CD4-positive, alpha-beta memory T cell (primary cell): ENCODE measurements at regions not wholly inside any gene's neighbourhood (a gene's known extent, or its start where the extent isn't known, plus 50 kb on each side); places are given as distances from the start of the nearest gene placed in this dataset.

Experiments
- CTCF ChIA-PET: fragments of 350-600 bp; sonication (Branson Sonifier 250); formaldehyde crosslinking; loops from one replicate; lab custom pipeline; 2021; ENCODE audit warnings: inconsistent platforms; ENCODE audit not compliant: partially characterized antibody; lab: Charles Lee
- POLR2A ChIA-PET: fragments of 350-600 bp; sonication (Branson Sonifier 250); formaldehyde crosslinking; loops from one replicate; lab custom pipeline; 2021; ENCODE audit not compliant: partially characterized antibody; lab: Charles Lee
- DNase-seq, 5 donors: peaks; one replicate each; pipeline versions ENCODE4 v3.0.0 to v3.0.0-alpha.2; 2020 to 2022; ENCODE audit warnings: mixed read lengths in 1 of 5
- H3K27ac ChIP-seq: one replicate; pipeline ENCODE4 v1.7.0; 2013; ENCODE audit warnings: low read depth, low read length
- H3K27me3 ChIP-seq: 2 replicates; pipeline ENCODE4 v1.7.0; 2013; ENCODE audit warnings: mild to moderate bottlenecking, low read length, moderate library complexity; ENCODE audit not compliant: insufficient read depth
- H3K36me3 ChIP-seq: 2 replicates; pipeline ENCODE4 v1.7.0; 2013; ENCODE audit warnings: mild to moderate bottlenecking, low read length, moderate library complexity; ENCODE audit not compliant: insufficient read depth
- H3K4me1 ChIP-seq: 2 replicates; pipeline ENCODE4 v1.7.0; 2013; ENCODE audit warnings: mild to moderate bottlenecking, low read length, moderate library complexity; ENCODE audit not compliant: insufficient read depth
- H3K4me3 ChIP-seq, 2 donors: one replicate each; pipeline ENCODE4 v1.7.0; 2013; ENCODE audit warnings: low read length in 2 of 2, mild to moderate bottlenecking in 1 of 2
- H3K9me3 ChIP-seq, 2 donors: one replicate each; pipeline ENCODE4 v1.7.0; 2013; ENCODE audit warnings: low read length in 2 of 2, control low read depth in 1 of 2; ENCODE audit not compliant: control insufficient read depth in 1 of 2
- H3K27ac Mint-ChIP-seq, 7 donors: one replicate each; pipeline ENCODE4 v1.8.0; 2020 to 2021; ENCODE audit warnings: mixed read lengths in 7 of 7, mild to moderate bottlenecking in 6 of 7, inconsistent platforms in 3 of 7, moderate library complexity in 3 of 7
- H3K27me3 Mint-ChIP-seq, 2 donors: one replicate each; pipeline ENCODE4 v1.8.0; 2020 to 2021; ENCODE audit warnings: mixed read lengths in 2 of 2
- H3K36me3 Mint-ChIP-seq, 2 donors: one replicate each; pipeline ENCODE4 v1.8.0; 2020 to 2021; ENCODE audit warnings: mixed read lengths in 2 of 2, inconsistent platforms in 1 of 2, mild to moderate bottlenecking in 1 of 2
- H3K4me1 Mint-ChIP-seq, 4 donors: one replicate each; pipeline ENCODE4 v1.8.0; 2020 to 2021; ENCODE audit warnings: mixed read lengths in 4 of 4, mild to moderate bottlenecking in 1 of 4
- H3K4me3 Mint-ChIP-seq, 8 donors: one replicate each; pipeline ENCODE4 v1.8.0; 2020 to 2021; ENCODE audit warnings: mixed read lengths in 8 of 8, mild to moderate bottlenecking in 7 of 8, moderate library complexity in 6 of 8, inconsistent platforms in 3 of 8
- H3K9me3 Mint-ChIP-seq, 8 donors: one replicate each; pipeline ENCODE4 v1.8.0; 2020 to 2021; ENCODE audit warnings: mixed read lengths in 8 of 8, mild to moderate bottlenecking in 5 of 8, inconsistent platforms in 3 of 8, moderate library complexity in 1 of 8
- intact Hi-C: fragments of 100-400 bp; cut with micrococcal nuclease; formaldehyde crosslinking; loops from one replicate; pipeline ENCODE4 v1.15.1; 2023

DNA sequence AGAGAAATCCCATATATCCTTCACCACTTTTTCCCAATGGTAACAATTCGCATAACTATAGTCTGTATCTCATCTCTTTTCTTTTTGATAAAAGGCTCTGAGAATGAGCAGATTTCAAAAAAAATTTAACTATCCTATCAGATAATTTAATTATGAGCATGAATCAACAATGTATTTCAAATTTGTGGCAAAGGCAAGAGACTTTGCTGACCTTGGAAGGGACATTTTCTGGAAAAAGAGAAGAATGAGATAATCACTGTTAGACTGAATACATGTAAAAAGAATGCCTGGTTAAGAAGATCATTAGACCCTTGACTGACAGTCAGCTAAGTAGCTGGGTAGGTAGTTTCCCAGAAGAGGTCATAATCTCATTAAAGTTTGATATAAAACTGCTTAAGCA is 428.4 kb upstream of the XYLT1 start:
- Histone ChIP-seq H3K4me3 (no peak overlapping the region), H3K27ac (no peak overlapping the region), H3K9me3 (no peaks in the 10 kb centered on the region), H3K4me1 (no peaks in the 10 kb centered on the region), H3K36me3 (no peaks in the 10 kb centered on the region), H3K27me3 (no peaks in the 10 kb centered on the region)
- H3K36me3 Mint-ChIP-seq, result no peaks in the 10 kb centered on the region
- ChIA-PET CTCF (no interaction called here), POLR2A (no interaction called here)
- peaks cover 0 to 3% (median 0%) of the 10 kb centered on the region in 8 donors for H3K9me3 Mint-ChIP-seq
- no peak overlapping the region for H3K4me3 Mint-ChIP-seq
- intact Hi-C loops, result no loop called here
- no peak overlapping the region for H3K27ac Mint-ChIP-seq
- DNase-seq, result no peak
- peaks cover 1 to 11% of the 10 kb centered on the region in 2 donors for H3K27me3 Mint-ChIP-seq
- H3K4me1 Mint-ChIP-seq, result no peaks in the 10 kb centered on the region

DNA sequence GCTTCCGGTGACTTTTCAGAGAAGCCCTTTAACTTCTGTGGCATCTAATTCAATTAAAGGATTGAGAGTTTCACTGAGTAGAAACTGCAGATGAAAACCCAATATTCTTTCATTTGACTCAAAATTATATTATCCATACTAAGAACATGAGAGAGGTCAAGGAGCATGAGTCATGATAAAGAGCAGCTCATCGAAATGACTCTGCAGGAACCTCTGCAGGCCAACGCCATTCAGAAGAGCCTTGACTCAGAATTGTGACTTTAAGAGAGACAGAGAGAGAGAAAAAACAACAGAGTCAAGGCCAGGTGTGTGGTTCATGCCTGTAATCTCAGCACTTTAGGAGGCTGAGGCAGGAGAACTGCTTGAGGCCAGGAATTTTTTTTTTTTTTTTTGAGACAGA is 417.2 kb upstream of the XYLT1 start:
- Histone ChIP-seq H3K9me3 (no peaks in the 10 kb centered on the region), H3K27ac (no peak overlapping the region), H3K4me3 (no peak overlapping the region), H3K27me3 (no peaks in the 10 kb centered on the region), H3K36me3 (no peaks in the 10 kb centered on the region), H3K4me1 (no peaks in the 10 kb centered on the region)
- ChIA-PET CTCF (no interaction called here), POLR2A (no interaction called here)
- H3K36me3 Mint-ChIP-seq, result no peaks in the 10 kb centered on the region
- H3K4me1 Mint-ChIP-seq, result no peaks in the 10 kb centered on the region
- no peak overlapping the region for H3K27ac Mint-ChIP-seq
- no peak overlapping the region for H3K4me3 Mint-ChIP-seq
- DNase-seq, result no peak
- intact Hi-C loops, result no loop called here
- peaks cover 9 to 11% of the 10 kb centered on the region in 2 donors for H3K27me3 Mint-ChIP-seq
- peaks cover 0 to 1% (median 0%) of the 10 kb centered on the region in 8 donors for H3K9me3 Mint-ChIP-seq

DNA sequence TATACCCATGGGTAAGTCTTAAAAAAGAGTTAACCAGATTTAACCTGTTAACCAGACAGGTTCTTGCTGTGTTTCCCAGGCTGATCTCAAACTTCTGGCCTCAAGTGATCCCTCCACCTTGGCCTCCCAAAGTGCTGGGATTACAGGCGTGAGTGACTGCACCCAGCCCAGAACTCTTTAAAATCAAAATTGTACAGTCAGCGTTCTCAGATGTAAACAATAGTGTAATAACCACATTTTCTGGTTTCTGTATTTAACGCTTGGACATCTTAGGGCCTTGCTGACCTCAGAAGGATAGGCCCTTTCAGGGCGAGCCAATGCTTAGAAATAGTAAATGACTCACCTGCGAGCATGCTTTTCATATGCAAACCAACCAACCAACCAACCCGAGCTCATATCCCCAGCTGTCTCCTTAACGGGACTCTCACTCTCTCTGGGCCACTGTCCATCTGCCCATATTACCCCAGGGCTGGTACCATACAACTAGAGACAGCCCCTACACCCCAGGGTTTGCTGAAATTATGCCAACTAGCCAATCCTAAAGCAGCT is 415.0 kb upstream of the XYLT1 start:
- no peak overlapping the region for H3K27ac ChIP-seq
- POLR2A ChIA-PET, result no interaction called here
- H3K27me3 ChIP-seq, result no peaks in the 10 kb centered on the region
- intact Hi-C loops, result no loop called here
- CTCF ChIA-PET, result no interaction called here
- Mint-ChIP-seq H3K4me3 (no peak overlapping the region), H3K36me3 (no peaks in the 10 kb centered on the region), H3K9me3 (peaks cover 0 to 1% (median 0%) of the 10 kb centered on the region in 8 donors), H3K27ac (no peak overlapping the region), H3K4me1 (no peaks in the 10 kb centered on the region), H3K27me3 (peaks cover 4 to 8% of the 10 kb centered on the region in 2 donors)
- no peaks in the 10 kb centered on the region for H3K4me1 ChIP-seq
- no peak for DNase-seq
- H3K36me3 ChIP-seq, result no peaks in the 10 kb centered on the region
- H3K4me3 ChIP-seq, result no peak overlapping the region
- H3K9me3 ChIP-seq, result no peaks in the 10 kb centered on the region

DNA sequence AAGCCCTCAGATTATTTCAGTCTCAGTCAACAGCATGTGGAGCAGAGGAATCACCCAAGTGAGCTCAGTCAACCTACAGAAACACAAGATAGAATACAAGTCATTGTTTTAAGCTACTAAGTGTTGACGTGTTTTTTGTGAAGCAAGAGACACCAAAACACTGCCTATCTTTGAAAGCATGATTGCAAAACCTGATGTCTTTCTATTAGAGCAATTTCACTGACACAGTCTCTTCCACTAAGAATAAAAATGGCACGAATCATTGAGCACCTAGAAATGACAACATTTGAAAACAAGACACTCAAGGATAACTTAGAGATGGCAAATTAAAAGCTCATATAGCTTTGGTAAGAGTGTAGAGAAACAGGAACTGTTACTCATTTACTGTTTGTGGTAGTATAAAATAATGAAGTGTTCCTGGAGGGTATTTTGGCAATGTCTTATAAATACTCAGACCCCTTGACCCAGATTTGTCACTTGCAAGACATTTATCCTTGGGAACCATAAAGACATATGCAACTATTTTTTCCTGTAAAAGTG is 407.1 kb upstream of the XYLT1 start:
- no peak overlapping the region for H3K27ac ChIP-seq
- no peaks in the 10 kb centered on the region for H3K27me3 ChIP-seq
- intact Hi-C loops, result no loop called here
- H3K36me3 ChIP-seq, result no peaks in the 10 kb centered on the region
- H3K4me3 ChIP-seq, result no peak overlapping the region
- Mint-ChIP-seq H3K4me1 (no peaks in the 10 kb centered on the region), H3K9me3 (peaks cover 0 to 2% (median 0%) of the 10 kb centered on the region in 8 donors), H3K36me3 (no peaks in the 10 kb centered on the region), H3K4me3 (no peak overlapping the region), H3K27ac (no peak overlapping the region), H3K27me3 (peaks cover 3 to 5% of the 10 kb centered on the region in 2 donors)
- ChIA-PET CTCF (no interaction called here), POLR2A (no interaction called here)
- H3K4me1 ChIP-seq, result no peaks in the 10 kb centered on the region
- DNase-seq, result no peak
- no peaks in the 10 kb centered on the region for H3K9me3 ChIP-seq

DNA sequence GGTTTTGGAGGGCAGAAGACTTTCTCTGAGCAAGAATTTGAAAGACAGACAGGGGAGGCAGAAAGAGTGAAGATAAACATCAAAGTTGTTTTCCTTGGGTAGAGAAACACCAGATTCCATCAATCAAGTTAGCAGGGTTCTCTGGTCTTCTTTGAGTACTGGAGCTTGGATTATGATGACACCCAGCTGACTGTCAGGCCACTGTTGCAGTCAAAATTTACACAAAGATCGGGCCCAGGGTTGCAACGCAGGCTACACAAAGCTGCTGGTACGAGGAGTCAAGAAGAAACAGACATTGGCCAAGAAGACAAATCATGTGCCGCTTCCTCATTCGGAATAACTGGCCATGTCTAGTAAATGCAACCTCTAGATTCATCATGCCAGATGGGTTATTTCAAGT is 396.2 kb upstream of the XYLT1 start:
- ChIA-PET POLR2A (no interaction called here), CTCF (no interaction called here)
- Histone ChIP-seq H3K9me3 (no peaks in the 10 kb centered on the region), H3K27me3 (no peaks in the 10 kb centered on the region), H3K27ac (no peak overlapping the region), H3K4me3 (no peak overlapping the region), H3K4me1 (no peaks in the 10 kb centered on the region), H3K36me3 (no peaks in the 10 kb centered on the region)
- intact Hi-C loops, result no loop called here
- H3K27ac Mint-ChIP-seq, result no peak overlapping the region
- H3K9me3 Mint-ChIP-seq, result no peaks in the 10 kb centered on the region
- H3K4me1 Mint-ChIP-seq, result no peaks in the 10 kb centered on the region
- no peaks in the 10 kb centered on the region for H3K36me3 Mint-ChIP-seq
- H3K4me3 Mint-ChIP-seq, result no peak overlapping the region
- no peak for DNase-seq
- peaks cover 0 to 4% of the 10 kb centered on the region in 2 donors for H3K27me3 Mint-ChIP-seq

DNA sequence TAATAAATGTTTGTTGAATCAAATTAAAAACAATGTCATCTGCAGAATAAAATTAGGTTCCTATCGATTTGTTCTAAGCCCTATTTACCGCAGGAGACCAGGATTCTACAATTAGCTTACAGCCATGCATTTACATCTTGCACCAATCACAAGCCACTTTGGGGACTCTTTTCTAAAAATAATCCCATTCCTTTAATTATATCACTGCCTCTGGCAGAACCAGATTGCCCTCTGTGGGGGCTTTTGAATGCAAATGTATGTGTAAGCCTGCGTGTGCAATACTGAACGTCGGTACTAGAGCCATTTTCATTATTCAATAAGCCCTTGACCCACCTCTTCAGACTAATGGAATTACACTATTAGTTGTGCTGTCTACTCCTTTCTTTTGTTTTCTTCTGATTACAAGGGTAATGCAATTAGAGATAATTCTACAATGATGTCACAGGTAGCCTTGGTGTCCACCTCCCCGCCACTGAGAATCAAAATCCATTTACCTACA is 391.3 kb upstream of the XYLT1 start:
- no peaks in the 10 kb centered on the region for H3K4me1 ChIP-seq
- ChIA-PET CTCF (no interaction called here), POLR2A (no interaction called here)
- no peaks in the 10 kb centered on the region for H3K27me3 ChIP-seq
- no peak for DNase-seq
- intact Hi-C loops, result no loop called here
- H3K36me3 Mint-ChIP-seq, result no peaks in the 10 kb centered on the region
- H3K4me3 ChIP-seq, result no peak overlapping the region
- H3K27ac ChIP-seq, result no peak overlapping the region
- no peaks in the 10 kb centered on the region for H3K36me3 ChIP-seq
- no peak overlapping the region for H3K27ac Mint-ChIP-seq
- peaks cover 2 to 7% of the 10 kb centered on the region in 2 donors for H3K27me3 Mint-ChIP-seq
- H3K9me3 ChIP-seq, result no peaks in the 10 kb centered on the region
- no peak overlapping the region for H3K4me3 Mint-ChIP-seq
- H3K4me1 Mint-ChIP-seq, result no peaks in the 10 kb centered on the region
- H3K9me3 Mint-ChIP-seq, result no peaks in the 10 kb centered on the region

DNA sequence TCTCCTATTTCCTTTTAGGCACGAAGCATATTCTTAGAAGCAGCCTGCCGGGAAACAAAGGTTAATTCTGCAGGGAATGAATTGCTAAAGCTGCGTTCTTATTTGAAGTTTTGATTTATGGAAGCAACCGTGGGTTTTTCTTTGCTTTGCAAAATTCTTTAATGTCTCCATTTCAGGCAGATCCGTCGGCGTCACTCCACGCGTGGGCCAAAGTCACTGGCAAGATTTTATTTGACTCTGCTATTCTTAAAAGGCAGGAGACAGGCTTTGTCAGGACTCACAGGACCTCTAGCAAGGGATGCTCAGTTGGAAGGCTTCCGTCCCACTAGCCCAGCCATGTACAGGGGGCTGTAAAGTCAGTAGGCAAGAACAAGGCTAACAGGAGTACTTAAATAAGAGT is 387.3 kb upstream of the XYLT1 start:
- Histone ChIP-seq H3K4me1 (no peaks in the 10 kb centered on the region), H3K36me3 (no peaks in the 10 kb centered on the region), H3K27me3 (no peaks in the 10 kb centered on the region), H3K27ac (no peak overlapping the region), H3K4me3 (no peak overlapping the region), H3K9me3 (no peaks in the 10 kb centered on the region)
- DNase-seq, result no peak
- intact Hi-C loops, result no loop called here
- Mint-ChIP-seq H3K4me3 (no peak overlapping the region), H3K27me3 (peaks cover 2 to 7% of the 10 kb centered on the region in 2 donors), H3K4me1 (no peaks in the 10 kb centered on the region), H3K27ac (no peak overlapping the region), H3K9me3 (peaks cover 0 to 5% (median 2%) of the 10 kb centered on the region in 8 donors), H3K36me3 (no peaks in the 10 kb centered on the region)
- POLR2A ChIA-PET, result no interaction called here
- CTCF ChIA-PET, result no interaction called here
